ENCODE measurements at regions not wholly inside any gene's neighbourhood (a gene's known extent, or its start where the extent isn't known, plus 50 kb on each side); places are given as distances from the start of the nearest gene placed in this dataset.
"Not testable (repeated sequence)": the region's sequence is repeated elsewhere in the genome, so short reads cannot be mapped to it uniquely, and the experiment has no call there.

DNA sequence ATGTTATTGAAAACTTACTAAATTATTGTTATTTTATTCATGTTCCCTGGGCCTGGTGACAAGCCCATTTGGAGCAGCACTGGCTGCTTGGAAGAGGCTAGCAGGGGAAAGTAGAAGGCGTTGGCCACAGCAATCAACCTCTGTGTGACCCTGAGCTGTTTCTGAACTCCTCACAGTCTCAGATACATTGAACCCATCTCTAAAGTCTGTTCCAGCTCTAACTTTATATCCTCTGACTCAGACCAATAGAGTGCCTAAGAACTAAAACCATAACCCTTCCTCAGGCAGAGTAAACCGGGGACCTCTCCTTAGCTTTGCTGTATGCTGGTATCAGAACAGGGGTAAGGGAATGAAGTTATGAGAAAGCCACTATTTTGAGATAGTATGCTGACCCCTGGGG, 96.4 kb upstream of the NOL4 start:
- Histone ChIP-seq H3K36me3 (no peaks in the 10 kb centered on the region), H3K9me3 (no peaks in the 10 kb centered on the region), H3K4me1 (peaks cover 0 to 6% (median 2%) of the 10 kb centered on the region in 4 donors), H3K27me3 (no peaks in the 10 kb centered on the region), H3K27ac (no peak overlapping the region), H3K4me3 (no peak overlapping the region)
- DNase-seq = no peak
- TF ChIP-seq POLR2A (IDR thresholded peaks at IDR 0.05) = no peak
- TF ChIP-seq EP300 (IDR thresholded peaks at IDR 0.05; ENCODE audit: low read depth) = no peak
- TF ChIP-seq CTCF (IDR thresholded peaks at IDR 0.05) = no peak
- TF ChIP-seq POLR2AphosphoS5 (IDR thresholded peaks at IDR 0.05) = no peak
- in situ Hi-C loops (cut with MboI; ENCODE audit: low pct_ligation_motif_present in 1 of 4, low pct_unique_long_range_greater_than_20kb in 1 of 4, low sequenced_read_pairs in 3 of 4) (loop anchor here in 1 of 4 donors (10.0 kb wide), 1 partner anchor 196 kb away; no protein-coding TSS in a partner anchor), intact Hi-C loops (cut with DNase I; ENCODE audit: low total_unique reads) (no loop called here)
- WGBS, 2 donors (ENCODE audit: low coverage in 1 of 2) = 69 to 85% methylated on average over 2 of the region's 2 CpGs

GRCh38 chr18:34322365-34323289, 97.9 kb upstream of the NOL4 start:
- DNase-seq = peak; percentile 55
- WGBS, 2 donors (ENCODE audit: low coverage in 1 of 2) = 17 to 20% methylated on average over 16 of the region's 16 CpGs
- Histone ChIP-seq H3K27ac (no peak overlapping the region), H3K9me3 (peaks cover 0 to 4% of the 10 kb centered on the region in 2 donors), H3K27me3 (no peaks in the 10 kb centered on the region), H3K4me1 (peaks cover 0 to 6% (median 2%) of the 10 kb centered on the region in 4 donors), H3K4me3 (no peak overlapping the region), H3K36me3 (no peaks in the 10 kb centered on the region)
- intact Hi-C loops (cut with DNase I; ENCODE audit: low total_unique reads) (no loop called here), in situ Hi-C loops (cut with MboI; ENCODE audit: low pct_ligation_motif_present in 1 of 4, low pct_unique_long_range_greater_than_20kb in 1 of 4, low sequenced_read_pairs in 3 of 4) (loop anchor here in 1 of 4 donors (10.0 kb wide), 1 partner anchor 198 kb away; no protein-coding TSS in a partner anchor)
- TF ChIP-seq CTCF (IDR thresholded peaks at IDR 0.05) = peak; percentile 56 to 67 (median 62)
- TF ChIP-seq EP300 (IDR thresholded peaks at IDR 0.05; ENCODE audit: low read depth) = no peak

GRCh38 chr18:34329840-34330239, 105.1 kb upstream of the NOL4 start:
- Histone ChIP-seq H3K9me3 (peaks cover 0 to 4% of the 10 kb centered on the region in 2 donors), H3K4me1 (peaks cover 0 to 11% (median 3%) of the 10 kb centered on the region in 4 donors), H3K36me3 (no peaks in the 10 kb centered on the region), H3K4me3 (no peak overlapping the region), H3K27me3 (no peaks in the 10 kb centered on the region), H3K27ac (peak overlapping the region; percentile 60 to 69 (median 64))
- in situ Hi-C loops (cut with MboI; ENCODE audit: low pct_ligation_motif_present in 1 of 4, low pct_unique_long_range_greater_than_20kb in 1 of 4, low sequenced_read_pairs in 3 of 4) (loop anchor here in 1 of 4 donors (10.0 kb wide), 1 partner anchor 205 kb away; no protein-coding TSS in a partner anchor), intact Hi-C loops (cut with DNase I; ENCODE audit: low total_unique reads) (no loop called here)
- TF ChIP-seq POLR2AphosphoS5 (IDR thresholded peaks at IDR 0.05) (no peak), EP300 (IDR thresholded peaks at IDR 0.05; ENCODE audit: low read depth) (no peak), POLR2A (IDR thresholded peaks at IDR 0.05) (no peak), CTCF (IDR thresholded peaks at IDR 0.05) (no peak)
- 40 to 78% methylated on average over 1 of the region's 1 CpG for WGBS, 2 donors (ENCODE audit: low coverage in 1 of 2)
- no peak for DNase-seq

DNA sequence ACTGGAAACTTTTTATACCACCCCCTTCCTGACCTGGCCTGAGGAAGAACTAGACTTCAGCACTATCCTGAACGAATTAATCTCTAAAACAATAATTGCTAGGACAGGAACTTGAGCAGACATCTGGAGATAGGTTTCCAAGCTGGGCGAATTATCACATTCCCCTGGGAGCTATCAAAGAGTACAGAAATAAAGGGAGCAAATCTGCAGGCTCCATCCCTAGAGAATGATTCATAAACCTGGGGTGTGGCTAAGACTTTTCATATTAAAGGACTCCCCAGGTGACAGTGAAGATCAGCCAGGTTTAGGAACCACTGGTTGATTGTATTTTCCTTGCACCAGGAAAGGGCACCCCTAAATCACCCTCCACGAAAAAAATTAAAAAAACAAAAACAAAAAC, 105.6 kb upstream of the NOL4 start:
- no peak for DNase-seq
- intact Hi-C loops (cut with DNase I; ENCODE audit: low total_unique reads) (no loop called here), in situ Hi-C loops (cut with MboI; ENCODE audit: low pct_ligation_motif_present in 1 of 4, low pct_unique_long_range_greater_than_20kb in 1 of 4, low sequenced_read_pairs in 3 of 4) (no loop called here)

GRCh38 chr18:34330907-34331306, 106.2 kb upstream of the NOL4 start:
- H3K4me1 ChIP-seq = peaks cover 0 to 11% (median 3%) of the 10 kb centered on the region in 4 donors
- intact Hi-C loops (cut with DNase I; ENCODE audit: low total_unique reads); H3K27me3 ChIP-seq; H3K9me3 ChIP-seq; H3K36me3 ChIP-seq; in situ Hi-C loops (cut with MboI; ENCODE audit: low pct_ligation_motif_present in 1 of 4, low pct_unique_long_range_greater_than_20kb in 1 of 4, low sequenced_read_pairs in 3 of 4); DNase-seq: not testable (repeated sequence)
- peak overlapping the region; percentile 57 to 69 (median 63) for H3K27ac ChIP-seq
- WGBS, 2 donors (ENCODE audit: low coverage in 1 of 2) = 80 to 89% methylated on average over 5 to 12 of the region's 12 CpGs
- peak overlapping the region in 3 of 4 donors; percentile 29 to 44 (median 35) for H3K4me3 ChIP-seq

More for the DNA sequence above, 105.6 kb upstream of the NOL4 start:
- H3K27me3 ChIP-seq = no peaks in the 10 kb centered on the region
- peak overlapping the region in 1 of 4 donors; percentile 44 for H3K4me3 ChIP-seq
- no peaks in the 10 kb centered on the region for H3K36me3 ChIP-seq
- H3K9me3 ChIP-seq = peaks cover 0 to 4% of the 10 kb centered on the region in 2 donors
- 26 to 37% methylated on average over 3 of the region's 3 CpGs for WGBS, 2 donors (ENCODE audit: low coverage in 1 of 2)
- TF ChIP-seq POLR2AphosphoS5 (IDR thresholded peaks at IDR 0.05) = no peak
- TF ChIP-seq POLR2A (IDR thresholded peaks at IDR 0.05) = no peak
- TF ChIP-seq EP300 (IDR thresholded peaks at IDR 0.05; ENCODE audit: low read depth) = no peak
- no peak for TF ChIP-seq CTCF (IDR thresholded peaks at IDR 0.05)
- peaks cover 0 to 11% (median 3%) of the 10 kb centered on the region in 4 donors for H3K4me1 ChIP-seq
- H3K27ac ChIP-seq = peak overlapping the region; percentile 60 to 69 (median 64)
